ENCODE measurements at regions not wholly inside any gene's neighbourhood (a gene's known extent, or its start where the extent isn't known, plus 50 kb on each side); places are given as distances from the start of the nearest gene placed in this dataset.

- no peak for DNase-seq
These were observed 83.2 kb downstream of the CEBPB start for GRCh38 chr20:50273601-50274491.

- DNase-seq = no peak
These were observed 84.2 kb downstream of the CEBPB start for GRCh38 chr20:50274570-50275430.

GRCh38 chr20:50276119-50277063 is 85.8 kb downstream of the CEBPB start:
- DNase-seq = no peak

GRCh38 chr20:50277064-50277415 is 86.4 kb downstream of the CEBPB start:
- no peak for DNase-seq

- no peak for DNase-seq
These were observed 87.1 kb downstream of the CEBPB start for GRCh38 chr20:50277460-50278376.

- no peak for DNase-seq
These were observed 87.7 kb downstream of the CEBPB start for GRCh38 chr20:50278377-50278683.

GRCh38 chr20:50278684-50279531 is 88.3 kb downstream of the CEBPB start:
- no peak for DNase-seq

GRCh38 chr20:50279988-50280850 is 89.6 kb downstream of the CEBPB start:
- no peak for DNase-seq

- DNase-seq = no peak
These were observed 90.4 kb downstream of the CEBPB start for GRCh38 chr20:50280851-50281655.

GRCh38 chr20:50281831-50282591 is 91.4 kb downstream of the CEBPB start:
- DNase-seq = no peak

- DNase-seq = no peak
These were observed 92.1 kb downstream of the CEBPB start for GRCh38 chr20:50282592-50283241.

- no peak for DNase-seq
These were observed 92.7 kb downstream of the CEBPB start for GRCh38 chr20:50283370-50283769.

- no peak for DNase-seq
These were observed 93.5 kb downstream of the CEBPB start for GRCh38 chr20:50283922-50284810.

GRCh38 chr20:50284811-50285375 is 94.3 kb downstream of the CEBPB start:
- DNase-seq = no peak
